HCT116 (cell line): ENCODE measurements at regions not wholly inside any gene's neighbourhood (a gene's known extent, or its start where the extent isn't known, plus 50 kb on each side); places are given as distances from the start of the nearest gene placed in this dataset.

ENCODE experiments used
- ATAC-seq: fragments of 200-7000 bp; cut with Tn5 transposase; 2 replicates; pipeline ENCODE4 v1.9.1; 2020; ENCODE audit warnings: mild to moderate bottlenecking, moderate library complexity
- BruUV-seq: library from RNA; stranded (reverse); fragments of 400-500 nt; replicated peaks from 2 replicates; lab custom pipeline; 2021; lab: Mats Ljungman, UMichigan
- CTCF ChIA-PET: fragments of 300-600 bp; sonication (Branson Sonifier 250); formaldehyde crosslinking; loops from one replicate; lab custom pipeline; 2021; ENCODE audit warnings: antibody characterized with exemption; lab: Charles Lee
- POLR2A ChIA-PET: fragments of 300-600, 350-600 bp; sonication (Branson Sonifier 250); formaldehyde crosslinking; loops from one replicate; lab custom pipeline; 2021; ENCODE audit warnings: antibody characterized with exemption; lab: Charles Lee
- RAD21 ChIA-PET, 2 experiments: fragments of 300-600 bp; sonication (Branson Sonifier 250); formaldehyde crosslinking; loops; one replicate each; lab custom pipeline; 2023; ENCODE audit warnings: low total read pairs in 2 of 2; ENCODE audit not compliant: uncharacterized antibody in 2 of 2, unreplicated experiment in 2 of 2, low non-redundant PET in 1 of 2; lab: Charles Lee
- DNase-seq: peaks from one replicate; pipeline ENCODE4 v3.0.0-alpha.2; 2010; ENCODE audit warnings: low read depth, low spot score
- H2AFZ ChIP-seq: fragments of 200-600 bp; shearing (Covaris generic), sonication (generic); 2 replicates; pipeline ENCODE4 v1.6.1; 2017; ENCODE audit warnings: low read depth, mixed run types, mixed read lengths, antibody characterized with exemption, low read length; ENCODE audit not compliant: poor library complexity, severe bottlenecking
- H3K27ac ChIP-seq: 2 replicates; pipeline ENCODE4 v1.5.1; 2012; ENCODE audit warnings: low read depth, low read length
- H3K27me3 ChIP-seq: fragments of 200-600 bp; sonication (generic); 2 replicates; pipeline ENCODE4 v1.6.1; 2016; ENCODE audit warnings: mixed run types, low read length, mixed read lengths; ENCODE audit not compliant: insufficient read depth
- H3K36me3 ChIP-seq, 2 experiments: fragments of 200-500 bp in 1 of 2; fragments of 200-600 bp in 1 of 2; sonication (Bioruptor generic) in 1 of 2; sonication (generic) in 1 of 2; 2 replicates each; pipeline versions ENCODE4 v1.5.1 to v1.6.1; 2014 to 2016; ENCODE audit warnings: low read length in 2 of 2, inconsistent platforms in 1 of 2, mixed read lengths in 1 of 2, mixed run types in 1 of 2; ENCODE audit not compliant: insufficient read depth in 2 of 2, control insufficient read depth in 1 of 2
- H3K4me1 ChIP-seq, 2 experiments: fragments of 200-600 bp in 1 of 2; sonication (generic) in 1 of 2; 2 replicates each; pipeline versions ENCODE4 v1.5.1 to v1.6.1; 2012 to 2017; ENCODE audit warnings: low read length in 2 of 2, inconsistent platforms in 1 of 2, mild to moderate bottlenecking in 1 of 2, mixed read lengths in 1 of 2, mixed run types in 1 of 2, moderate library complexity in 1 of 2; ENCODE audit not compliant: insufficient read depth in 2 of 2, control insufficient read depth in 1 of 2
- H3K4me2 ChIP-seq: fragments of 200-600 bp; sonication (generic); 2 replicates; pipeline ENCODE4 v1.6.1; 2017; ENCODE audit warnings: mixed run types, low read length, mixed read lengths
- H3K4me3 ChIP-seq, 2 experiments: fragments of 200-600 bp in 1 of 2; sonication (generic) in 1 of 2; replicated peaks in 1 of 2; 2 replicates each; pipeline ENCODE4 v1.5.1; 2011 to 2016; ENCODE audit warnings: low read length in 2 of 2, control low read depth in 1 of 2, low read depth in 1 of 2, mild to moderate bottlenecking in 1 of 2, mixed read lengths in 1 of 2, mixed run types in 1 of 2
- H3K79me2 ChIP-seq: fragments of 200-600 bp; sonication (generic); 2 replicates; pipeline ENCODE4 v1.6.1; 2017; ENCODE audit warnings: mild to moderate bottlenecking, mixed run types, low read length, moderate library complexity, mixed read lengths; ENCODE audit not compliant: insufficient read depth
- H3K9ac ChIP-seq: fragments of 200-600 bp; sonication (generic); 2 replicates; pipeline ENCODE4 v1.6.1; 2016; ENCODE audit warnings: low read length, mixed read lengths
- H3K9me2 ChIP-seq: fragments of 200-600 bp; sonication (generic), shearing (Covaris generic); 2 replicates; pipeline ENCODE4 v1.6.1; 2017; ENCODE audit warnings: mixed run types, mild to moderate bottlenecking, moderate library complexity; ENCODE audit not compliant: insufficient read depth
- H3K9me3 ChIP-seq, 2 experiments: fragments of 200-500 bp in 1 of 2; fragments of 200-600 bp in 1 of 2; sonication (Bioruptor generic) in 1 of 2; sonication (generic) in 1 of 2; 2 replicates each; pipeline ENCODE4 v1.6.1; 2014 to 2017; ENCODE audit warnings: low read length in 2 of 2, mixed read lengths in 2 of 2, inconsistent platforms in 1 of 2, low read depth in 1 of 2, mild to moderate bottlenecking in 1 of 2, mixed run types in 1 of 2, moderate library complexity in 1 of 2; ENCODE audit not compliant: control insufficient read depth in 1 of 2, insufficient read depth in 1 of 2
- H4K20me1 ChIP-seq: fragments of 200-600 bp; sonication (generic), shearing (Covaris generic); 2 replicates; pipeline ENCODE4 v1.6.1; 2017; ENCODE audit warnings: mixed run types, mild to moderate bottlenecking, moderate library complexity; ENCODE audit not compliant: insufficient read depth
- CBX3 ChIP-seq: IDR thresholded peaks from 2 replicates; pipeline ENCODE4 v1.6.1; 2012; ENCODE audit warnings: low read depth
- CEBPB ChIP-seq: IDR thresholded peaks from 2 replicates; pipeline ENCODE4 v1.6.1; 2012; ENCODE audit warnings: low read depth
- EGR1 ChIP-seq: IDR thresholded peaks from 2 replicates; pipeline ENCODE4 v1.6.1; 2012; ENCODE audit warnings: low read depth
- EZH2 ChIP-seq: fragments of 200-600 bp; sonication (generic); IDR thresholded peaks from 2 replicates; pipeline ENCODE4 v1.6.1; 2017; ENCODE audit warnings: antibody characterized with exemption, mixed run types
- POLR2A ChIP-seq: IDR thresholded peaks from 2 replicates; pipeline ENCODE4 v1.7.0; 2011; ENCODE audit warnings: borderline replicate concordance; ENCODE audit not compliant: insufficient read depth, insufficient read length; ENCODE audit errors: extremely low read depth
- SIN3A ChIP-seq: IDR thresholded peaks from 2 replicates; pipeline ENCODE4 v1.6.1; 2012; ENCODE audit warnings: low read depth
- SRF ChIP-seq: IDR thresholded peaks from 2 replicates; pipeline ENCODE4 v1.6.1; 2012; ENCODE audit warnings: low read depth
- TCF7L2 ChIP-seq: IDR thresholded peaks from 2 replicates; pipeline ENCODE4 v1.7.0; 2011; ENCODE audit warnings: borderline replicate concordance, inconsistent platforms; ENCODE audit not compliant: insufficient read depth, insufficient read length; ENCODE audit errors: extremely low read depth
- YY1 ChIP-seq: IDR thresholded peaks from 2 replicates; pipeline ENCODE4 v1.6.1; 2011; ENCODE audit warnings: low read length, low read depth, moderate library complexity, mild to moderate bottlenecking; ENCODE audit not compliant: insufficient replicate concordance; ENCODE audit errors: extremely low read depth
- ZFX ChIP-seq: fragments of 450-650 bp; IDR thresholded peaks from 2 replicates; pipeline ENCODE4 v1.6.1; 2017
- intact Hi-C: fragments of 100-400 bp; cut with micrococcal nuclease; formaldehyde crosslinking; loops from 2 replicates; pipeline ENCODE4 v1.10.0; 2022
- TF ChIP-seq, protein P1 (sequence below): IDR thresholded peaks from 2 replicates; pipeline ENCODE4 v1.6.1; 2012

DNA sequence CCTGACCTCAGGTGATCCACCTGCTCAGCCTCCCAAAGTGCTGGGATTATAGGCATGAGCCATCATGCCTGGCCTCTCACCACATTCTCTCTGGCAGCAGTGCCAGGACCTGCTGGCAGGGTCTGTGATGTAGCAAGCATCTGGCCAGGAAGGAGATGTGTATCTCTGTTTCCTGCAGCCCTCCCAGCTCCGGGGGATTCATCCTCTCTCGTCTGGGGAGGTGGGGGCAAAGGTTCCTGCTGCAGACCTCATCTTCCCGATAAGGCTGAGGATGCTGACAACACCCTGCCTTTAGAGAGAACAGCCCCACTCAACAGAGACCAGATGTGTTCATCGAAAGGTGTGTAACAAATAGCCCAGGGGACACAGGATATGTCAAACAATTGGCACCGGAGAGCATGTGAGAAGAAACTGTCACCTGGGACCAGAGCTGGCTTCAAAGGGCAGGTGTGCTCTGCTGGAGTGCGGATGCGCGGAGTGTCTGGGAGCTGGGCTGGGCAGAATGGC, 54.8 kb upstream of the SEC14L1 start:
- POLR2A ChIA-PET = interaction anchor here (1.2 to 1.6 kb wide), 2 partner anchors 162 to 169 kb away, joined by 4 to 7 read pairs; no protein-coding TSS in a partner anchor
- H3K9ac ChIP-seq = no peak overlapping the region
- peak; percentile 14 for ATAC-seq
- RAD21 ChIA-PET = interaction anchor here in 1 of 2 experiments (1.4 kb wide), 1 partner anchor 169 kb away, joined by 3 read pairs; no protein-coding TSS in a partner anchor
- intact Hi-C loops = loop anchor here (1.0 to 5.0 kb wide), 6 partner anchors 111 to 409 kb away; no protein-coding TSS in a partner anchor
- H4K20me1 ChIP-seq = no peaks in the 10 kb centered on the region
- no peaks in the 10 kb centered on the region for H3K27me3 ChIP-seq
- no peak for DNase-seq
- no peaks in the 10 kb centered on the region for H3K9me2 ChIP-seq
- no peaks in the 10 kb centered on the region for H3K9me3 ChIP-seq
- H3K4me2 ChIP-seq = peak overlapping the region; percentile 63
- TF ChIP-seq ZFX (no peak), SIN3A (no peak), EGR1 (no peak), EZH2 (no peak), POLR2A (no peak), CEBPB (no peak), TCF7L2 (no peak), YY1 (no peak), SRF (no peak), CBX3 (no peak)
- TF ChIP-seq, protein P1, sequence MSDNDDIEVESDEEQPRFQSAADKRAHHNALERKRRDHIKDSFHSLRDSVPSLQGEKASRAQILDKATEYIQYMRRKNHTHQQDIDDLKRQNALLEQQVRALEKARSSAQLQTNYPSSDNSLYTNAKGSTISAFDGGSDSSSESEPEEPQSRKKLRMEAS = no peak
- peaks cover 15 to 34% of the 10 kb centered on the region in 2 experiments for H3K4me1 ChIP-seq
- H3K4me3 ChIP-seq = no peak overlapping the region
- H3K79me2 ChIP-seq = peaks cover 24% of the 10 kb centered on the region
- BruUV-seq = no TSS peak
- CTCF ChIA-PET = interaction anchor here (1.0 to 1.8 kb wide), 7 partner anchors 162 to 359 kb away, joined by 3 to 12 read pairs (median 4); partner anchors contain the start of gene MGAT5B
- peaks cover 11 to 17% of the 10 kb centered on the region in 2 experiments; a peak in 3 of 4 replicates for H3K36me3 ChIP-seq
- no peak overlapping the region for H3K27ac ChIP-seq
- no peak overlapping the region for H2AFZ ChIP-seq
